Nephron (organoid): ENCODE measurements at regions not wholly inside any gene's neighbourhood (a gene's known extent, or its start where the extent isn't known, plus 50 kb on each side); places are given as distances from the start of the nearest gene placed in this dataset.

Experiments used
- H3K27ac Mint-ChIP-seq, 3 experiments: 2 replicates each; pipeline ENCODE4 v1.8.0; 2020; ENCODE audit warnings: mixed read lengths in 3 of 3, mild to moderate bottlenecking in 2 of 3, moderate library complexity in 1 of 3
- H3K27me3 Mint-ChIP-seq: 2 replicates; pipeline ENCODE4 v1.8.0; 2021; ENCODE audit warnings: low read depth, mild to moderate bottlenecking, moderate library complexity, mixed read lengths
- H3K36me3 Mint-ChIP-seq: 2 replicates; pipeline ENCODE4 v1.8.0; 2020; ENCODE audit warnings: low read depth, mixed read lengths
- H3K4me1 Mint-ChIP-seq: 2 replicates; pipeline ENCODE4 v1.8.0; 2020; ENCODE audit warnings: mixed read lengths
- H3K4me3 Mint-ChIP-seq, 3 experiments: 2 replicates each; pipeline ENCODE4 v1.8.0; 2020; ENCODE audit warnings: mild to moderate bottlenecking in 3 of 3, mixed read lengths in 3 of 3, moderate library complexity in 2 of 3
- H3K9me3 Mint-ChIP-seq: 2 replicates; pipeline ENCODE4 v1.8.0; 2020; ENCODE audit warnings: mixed read lengths
- CTCF ChIP-seq, 3 experiments: fragments of 200-600 bp; sonication (generic); IDR thresholded peaks; one replicate each; pipeline ENCODE4 v1.5.0; 2021; ENCODE audit warnings: antibody characterized with exemption in 3 of 3; ENCODE audit not compliant: unreplicated experiment in 3 of 3

GRCh38 chr1:224791362-224791941 is 138.0 kb upstream of the DNAH14 start:
- Mint-ChIP-seq H3K27me3 (peaks cover 3% of the 10 kb centered on the region), H3K27ac (no peak overlapping the region), H3K9me3 (no peaks in the 10 kb centered on the region), H3K4me1 (no peaks in the 10 kb centered on the region), H3K36me3 (no peaks in the 10 kb centered on the region), H3K4me3 (no peak overlapping the region)
- TF ChIP-seq CTCF (IDR thresholded peaks at IDR 0.05; ENCODE audit: unreplicated experiment in 3 of 3), result no peak

- Mint-ChIP-seq H3K4me3 (no peak overlapping the region), H3K27ac (no peak overlapping the region), H3K9me3 (no peaks in the 10 kb centered on the region), H3K36me3 (no peaks in the 10 kb centered on the region), H3K27me3 (peaks cover 3% of the 10 kb centered on the region), H3K4me1 (no peaks in the 10 kb centered on the region)
- no peak for TF ChIP-seq CTCF (IDR thresholded peaks at IDR 0.05; ENCODE audit: unreplicated experiment in 3 of 3)
Observed at GRCh38 chr1:224795591-224795990, 133.9 kb upstream of the DNAH14 start.

- peaks cover 3% of the 10 kb centered on the region for H3K27me3 Mint-ChIP-seq
- no peak for TF ChIP-seq CTCF (IDR thresholded peaks at IDR 0.05; ENCODE audit: unreplicated experiment in 3 of 3)
- H3K4me1 Mint-ChIP-seq, result no peaks in the 10 kb centered on the region
- no peaks in the 10 kb centered on the region for H3K9me3 Mint-ChIP-seq
- no peaks in the 10 kb centered on the region for H3K36me3 Mint-ChIP-seq
- no peak overlapping the region for H3K4me3 Mint-ChIP-seq
- H3K27ac Mint-ChIP-seq, result no peak overlapping the region
Observed at GRCh38 chr1:224799083-224799482, 130.4 kb upstream of the DNAH14 start.

GRCh38 chr1:224800486-224801119 is 128.9 kb upstream of the DNAH14 start:
- TF ChIP-seq CTCF (IDR thresholded peaks at IDR 0.05; ENCODE audit: unreplicated experiment in 3 of 3), result no peak
- Mint-ChIP-seq H3K4me1 (no peaks in the 10 kb centered on the region), H3K36me3 (no peaks in the 10 kb centered on the region), H3K4me3 (no peak overlapping the region), H3K27ac (no peak overlapping the region), H3K27me3 (no peaks in the 10 kb centered on the region), H3K9me3 (no peaks in the 10 kb centered on the region)

- H3K27ac Mint-ChIP-seq, result no peak overlapping the region
- no peak overlapping the region for H3K4me3 Mint-ChIP-seq
- H3K27me3 Mint-ChIP-seq, result no peaks in the 10 kb centered on the region
- H3K36me3 Mint-ChIP-seq, result no peaks in the 10 kb centered on the region
- no peaks in the 10 kb centered on the region for H3K9me3 Mint-ChIP-seq
- no peaks in the 10 kb centered on the region for H3K4me1 Mint-ChIP-seq
- TF ChIP-seq CTCF (IDR thresholded peaks at IDR 0.05; ENCODE audit: unreplicated experiment in 3 of 3), result no peak
Observed at GRCh38 chr1:224801844-224802490, 127.5 kb upstream of the DNAH14 start.
